Activated CD8-positive, alpha-beta memory T cell treated with anti-CD3 and anti-CD28 coated beads, Interleukin-2, amount 50 U/mL, for 48 hours (primary cell): ENCODE measurements at regions not wholly inside any gene's neighbourhood (a gene's known extent, or its start where the extent isn't known, plus 50 kb on each side); places are given as distances from the start of the nearest gene placed in this dataset.
"Not testable (repeated sequence)": the region's sequence is repeated elsewhere in the genome, so short reads cannot be mapped to it uniquely, and the experiment has no call there.

ENCODE experiments used
- DNase-seq: peaks from one replicate; pipeline ENCODE4 v3.0.0-alpha.2; 2020

- DNase-seq: no peak
These were observed 88.8 kb upstream of the PAM start for GRCh38 chr5:102666164-102666946.

GRCh38 chr5:102668220-102668932 is 86.7 kb upstream of the PAM start:
- DNase-seq: no peak

- DNase-seq: no peak
These were observed 84.8 kb upstream of the PAM start for GRCh38 chr5:102670224-102670836.

GRCh38 chr5:102671033-102671734 is 83.9 kb upstream of the PAM start:
- not testable (repeated sequence) for DNase-seq

GRCh38 chr5:102678267-102679058 is 76.6 kb upstream of the PAM start:
- no peak for DNase-seq

- DNase-seq: peak; percentile 69
These were observed 73.6 kb upstream of the PAM start for GRCh38 chr5:102681403-102681983.

GRCh38 chr5:102682101-102682647 is 72.9 kb upstream of the PAM start:
- DNase-seq: no peak

- not testable (repeated sequence) for DNase-seq
These were observed 67.0 kb upstream of the PAM start for GRCh38 chr5:102688076-102688475.

- DNase-seq: not testable (repeated sequence)
These were observed 66.3 kb upstream of the PAM start for GRCh38 chr5:102688581-102689342.

- no peak for DNase-seq
These were observed 64.2 kb upstream of the PAM start for GRCh38 chr5:102690910-102691309.

- DNase-seq: no peak
These were observed 63.7 kb upstream of the PAM start for GRCh38 chr5:102691434-102691833.

- no peak for DNase-seq
These were observed 54.8 kb upstream of the PAM start for GRCh38 chr5:102700120-102700831.

GRCh38 chr5:102700916-102701315 is 54.2 kb upstream of the PAM start:
- DNase-seq: no peak

GRCh38 chr5:102701748-102702147 is 53.4 kb upstream of the PAM start:
- no peak for DNase-seq
